GM12865 (cell line): ENCODE measurements at regions not wholly inside any gene's neighbourhood (a gene's known extent, or its start where the extent isn't known, plus 50 kb on each side); places are given as distances from the start of the nearest gene placed in this dataset.

ENCODE experiments used
- DNase-seq: peaks from one replicate; pipeline ENCODE4 v3.0.0; 2010; ENCODE audit warnings: low read depth
- H3K4me3 ChIP-seq: 2 replicates; pipeline ENCODE4 v1.5.1; 2011; ENCODE audit warnings: mild to moderate bottlenecking, low read depth, low read length, control low read depth
- CTCF ChIP-seq: IDR thresholded peaks from 2 replicates; pipeline ENCODE4 v1.5.1; 2011; ENCODE audit warnings: low read length, control low read depth, low read depth, inconsistent platforms; ENCODE audit not compliant: insufficient read depth; ENCODE audit errors: missing control alignments

- no peak overlapping the region for H3K4me3 ChIP-seq
- peak; percentile 57 for DNase-seq
- TF ChIP-seq CTCF = no peak
Observed at GRCh38 chr6:9783567-9783966, 631.3 kb downstream of the TFAP2A start.

- DNase-seq = peak; percentile 47
- TF ChIP-seq CTCF = no peak
- peak overlapping the region; percentile 55 for H3K4me3 ChIP-seq
Observed at GRCh38 chr6:9766240-9766915, 648.5 kb downstream of the TFAP2A start.

GRCh38 chr6:9761220-9761619 is 653.7 kb downstream of the TFAP2A start:
- H3K4me3 ChIP-seq = no peak overlapping the region
- no peak for TF ChIP-seq CTCF
- no peak for DNase-seq

- no peak for TF ChIP-seq CTCF
- no peak for DNase-seq
- H3K4me3 ChIP-seq = no peak overlapping the region
Observed at GRCh38 chr6:9754515-9754914, 660.4 kb downstream of the TFAP2A start.

- no peak overlapping the region for H3K4me3 ChIP-seq
- DNase-seq = no peak
- no peak for TF ChIP-seq CTCF
Observed at GRCh38 chr6:9745966-9746365, 668.9 kb downstream of the TFAP2A start.

GRCh38 chr6:9745476-9745875 is 669.4 kb downstream of the TFAP2A start:
- TF ChIP-seq CTCF = no peak
- H3K4me3 ChIP-seq = no peak overlapping the region
- DNase-seq = no peak

- no peak for TF ChIP-seq CTCF
- no peak overlapping the region for H3K4me3 ChIP-seq
- no peak for DNase-seq
Observed at GRCh38 chr6:9744119-9744518, 670.8 kb downstream of the TFAP2A start.
